ENCODE measurements at regions not wholly inside any gene's neighbourhood (a gene's known extent, or its start where the extent isn't known, plus 50 kb on each side); places are given as distances from the start of the nearest gene placed in this dataset.

DNA sequence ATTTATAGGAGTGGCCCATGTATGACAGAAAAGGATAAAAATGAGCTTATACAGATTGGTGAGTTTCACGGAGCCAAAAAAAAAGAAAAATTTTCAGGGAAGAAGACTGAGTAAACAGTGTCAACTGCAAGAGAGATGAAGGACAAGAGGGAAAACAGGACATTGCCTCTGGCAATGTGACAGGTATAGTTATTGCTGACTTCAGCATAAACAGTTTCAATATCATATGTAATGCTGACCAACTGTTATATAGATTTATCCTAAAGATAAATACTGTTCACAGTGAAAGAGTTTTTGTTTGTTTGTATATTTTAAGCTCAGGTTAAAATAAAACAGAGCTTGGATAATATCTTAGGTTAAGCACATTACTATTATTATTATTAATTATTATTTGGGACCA lies 98.0 kb upstream of the FSIP2 start:
- no peak for DNase-seq (ENCODE audit: low read depth, low spot score)

DNA sequence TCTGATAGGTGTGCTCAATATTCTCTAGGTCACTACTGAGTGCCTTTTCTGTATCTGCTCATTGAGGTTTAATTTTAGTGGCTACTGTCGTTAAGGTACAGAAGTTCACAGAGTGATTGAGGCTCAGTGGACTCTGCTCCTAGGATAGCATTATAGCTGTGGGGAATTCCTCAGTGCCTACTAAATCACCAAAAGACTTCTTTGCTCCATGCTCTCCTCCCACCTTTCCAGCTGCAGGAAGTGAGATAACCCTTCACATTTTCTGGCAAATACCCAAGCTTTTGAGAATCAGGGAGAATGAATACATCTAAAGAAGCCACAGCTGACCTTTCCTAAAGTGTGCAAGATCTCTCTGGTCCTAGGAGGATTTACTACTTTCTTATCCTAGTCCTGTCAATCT lies 95.2 kb upstream of the FSIP2 start:
- Histone ChIP-seq H3K4me1 (ENCODE audit: control insufficient read depth in 1 of 2, insufficient read depth in 2 of 2, low read length in 2 of 2) (no peaks in the 10 kb centered on the region), H3K36me3 (ENCODE audit: control insufficient read depth in 1 of 2, insufficient read depth in 2 of 2, low read length in 2 of 2) (no peaks in the 10 kb centered on the region), H2AFZ (ENCODE audit: low read depth, low read length, poor library complexity, severe bottlenecking) (no peak overlapping the region), H3K27ac (ENCODE audit: low read depth, low read length) (no peak overlapping the region), H3K9me2 (ENCODE audit: insufficient read depth) (no peaks in the 10 kb centered on the region), H3K4me3 (replicated peaks in 1 of 2; ENCODE audit: low read depth in 1 of 2, low read length in 2 of 2) (no peak overlapping the region), H3K79me2 (ENCODE audit: insufficient read depth, low read length) (no peaks in the 10 kb centered on the region), H3K9ac (ENCODE audit: low read length) (no peak overlapping the region), H3K4me2 (ENCODE audit: low read length) (no peak overlapping the region), H4K20me1 (ENCODE audit: insufficient read depth) (no peaks in the 10 kb centered on the region), H3K9me3 (ENCODE audit: control insufficient read depth in 1 of 2, insufficient read depth in 1 of 2, low read depth in 1 of 2, low read length in 2 of 2) (no peaks in the 10 kb centered on the region), H3K27me3 (ENCODE audit: insufficient read depth, low read length) (no peaks in the 10 kb centered on the region)
- no peak for ATAC-seq
- ChIA-PET POLR2A (no interaction called here), RAD21 (ENCODE audit: low non-redundant PET in 1 of 2, low total read pairs in 2 of 2, uncharacterized antibody in 2 of 2, unreplicated experiment in 2 of 2) (no interaction called here), CTCF (no interaction called here)
- no TSS peak for BruUV-seq (replicated peaks)
- TF ChIP-seq, protein P1, sequence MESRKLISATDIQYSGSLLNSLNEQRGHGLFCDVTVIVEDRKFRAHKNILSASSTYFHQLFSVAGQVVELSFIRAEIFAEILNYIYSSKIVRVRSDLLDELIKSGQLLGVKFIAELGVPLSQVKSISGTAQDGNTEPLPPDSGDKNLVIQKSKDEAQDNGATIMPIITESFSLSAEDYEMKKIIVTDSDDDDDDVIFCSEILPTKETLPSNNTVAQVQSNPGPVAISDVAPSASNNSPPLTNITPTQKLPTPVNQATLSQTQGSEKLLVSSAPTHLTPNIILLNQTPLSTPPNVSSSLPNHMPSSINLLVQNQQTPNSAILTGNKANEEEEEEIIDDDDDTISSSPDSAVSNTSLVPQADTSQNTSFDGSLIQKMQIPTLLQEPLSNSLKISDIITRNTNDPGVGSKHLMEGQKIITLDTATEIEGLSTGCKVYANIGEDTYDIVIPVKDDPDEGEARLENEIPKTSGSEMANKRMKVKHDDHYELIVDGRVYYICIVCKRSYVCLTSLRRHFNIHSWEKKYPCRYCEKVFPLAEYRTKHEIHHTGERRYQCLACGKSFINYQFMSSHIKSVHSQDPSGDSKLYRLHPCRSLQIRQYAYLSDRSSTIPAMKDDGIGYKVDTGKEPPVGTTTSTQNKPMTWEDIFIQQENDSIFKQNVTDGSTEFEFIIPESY (IDR thresholded peaks at IDR 0.05; ENCODE audit: extremely low read depth, insufficient replicate concordance, low read length), result no peak
- TF ChIP-seq ZFX (IDR thresholded peaks at IDR 0.05) (no peak), CBX3 (IDR thresholded peaks at IDR 0.05; ENCODE audit: low read depth) (no peak), TCF7L2 (IDR thresholded peaks at IDR 0.05; ENCODE audit: borderline replicate concordance, extremely low read depth, insufficient read depth, insufficient read length) (no peak), POLR2AphosphoS5 (IDR thresholded peaks at IDR 0.05; ENCODE audit: low read depth, low read length) (no peak)
- TF ChIP-seq, protein P2, sequence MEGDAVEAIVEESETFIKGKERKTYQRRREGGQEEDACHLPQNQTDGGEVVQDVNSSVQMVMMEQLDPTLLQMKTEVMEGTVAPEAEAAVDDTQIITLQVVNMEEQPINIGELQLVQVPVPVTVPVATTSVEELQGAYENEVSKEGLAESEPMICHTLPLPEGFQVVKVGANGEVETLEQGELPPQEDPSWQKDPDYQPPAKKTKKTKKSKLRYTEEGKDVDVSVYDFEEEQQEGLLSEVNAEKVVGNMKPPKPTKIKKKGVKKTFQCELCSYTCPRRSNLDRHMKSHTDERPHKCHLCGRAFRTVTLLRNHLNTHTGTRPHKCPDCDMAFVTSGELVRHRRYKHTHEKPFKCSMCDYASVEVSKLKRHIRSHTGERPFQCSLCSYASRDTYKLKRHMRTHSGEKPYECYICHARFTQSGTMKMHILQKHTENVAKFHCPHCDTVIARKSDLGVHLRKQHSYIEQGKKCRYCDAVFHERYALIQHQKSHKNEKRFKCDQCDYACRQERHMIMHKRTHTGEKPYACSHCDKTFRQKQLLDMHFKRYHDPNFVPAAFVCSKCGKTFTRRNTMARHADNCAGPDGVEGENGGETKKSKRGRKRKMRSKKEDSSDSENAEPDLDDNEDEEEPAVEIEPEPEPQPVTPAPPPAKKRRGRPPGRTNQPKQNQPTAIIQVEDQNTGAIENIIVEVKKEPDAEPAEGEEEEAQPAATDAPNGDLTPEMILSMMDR (IDR thresholded peaks at IDR 0.05 in 2 of 3, conservative IDR thresholded peaks at IDR 0.05 in 1 of 3; ENCODE audit: borderline replicate concordance in 1 of 3, insufficient read depth in 1 of 3, low read depth in 2 of 3, low read length in 2 of 3), result no peak
- no peak for DNase-seq (ENCODE audit: low read depth, low spot score)
- intact Hi-C loops (cut with micrococcal nuclease), result no loop called here

More for the DNA sequence above, 98.0 kb upstream of the FSIP2 start:
- CTCF ChIA-PET, result interaction anchor here (1.4 kb wide), 1 partner anchor 12 kb away, joined by 6 read pairs; no protein-coding TSS in a partner anchor
- Histone ChIP-seq H3K4me2 (ENCODE audit: low read length) (no peak overlapping the region), H3K9me3 (ENCODE audit: control insufficient read depth in 1 of 2, insufficient read depth in 1 of 2, low read depth in 1 of 2, low read length in 2 of 2) (no peaks in the 10 kb centered on the region), H3K4me3 (replicated peaks in 1 of 2; ENCODE audit: low read depth in 1 of 2, low read length in 2 of 2) (no peak overlapping the region), H3K36me3 (ENCODE audit: control insufficient read depth in 1 of 2, insufficient read depth in 2 of 2, low read length in 2 of 2) (no peaks in the 10 kb centered on the region), H3K79me2 (ENCODE audit: insufficient read depth, low read length) (no peaks in the 10 kb centered on the region), H3K9ac (ENCODE audit: low read length) (no peak overlapping the region), H3K4me1 (ENCODE audit: control insufficient read depth in 1 of 2, insufficient read depth in 2 of 2, low read length in 2 of 2) (no peaks in the 10 kb centered on the region), H4K20me1 (ENCODE audit: insufficient read depth) (no peaks in the 10 kb centered on the region), H3K27ac (ENCODE audit: low read depth, low read length) (no peak overlapping the region), H3K27me3 (ENCODE audit: insufficient read depth, low read length) (no peaks in the 10 kb centered on the region), H2AFZ (ENCODE audit: low read depth, low read length, poor library complexity, severe bottlenecking) (no peak overlapping the region), H3K9me2 (ENCODE audit: insufficient read depth) (no peaks in the 10 kb centered on the region)
- RAD21 ChIA-PET (ENCODE audit: low non-redundant PET in 1 of 2, low total read pairs in 2 of 2, uncharacterized antibody in 2 of 2, unreplicated experiment in 2 of 2), result no interaction called here
- BruUV-seq (replicated peaks), result no TSS peak
- POLR2A ChIA-PET, result no interaction called here
- intact Hi-C loops (cut with micrococcal nuclease), result no loop called here
- no peak for ATAC-seq
- no peak for TF ChIP-seq EZH2 (IDR thresholded peaks at IDR 0.05)
- TF ChIP-seq RAD21 (IDR thresholded peaks at IDR 0.05; ENCODE audit: low read depth), result no peak
- TF ChIP-seq SP1 (IDR thresholded peaks at IDR 0.05; ENCODE audit: low read depth), result no peak

Data from HCT116 (cell line).